ENCODE measurements at regions not wholly inside any gene's neighbourhood (a gene's known extent, or its start where the extent isn't known, plus 50 kb on each side); places are given as distances from the start of the nearest gene placed in this dataset.

DNA sequence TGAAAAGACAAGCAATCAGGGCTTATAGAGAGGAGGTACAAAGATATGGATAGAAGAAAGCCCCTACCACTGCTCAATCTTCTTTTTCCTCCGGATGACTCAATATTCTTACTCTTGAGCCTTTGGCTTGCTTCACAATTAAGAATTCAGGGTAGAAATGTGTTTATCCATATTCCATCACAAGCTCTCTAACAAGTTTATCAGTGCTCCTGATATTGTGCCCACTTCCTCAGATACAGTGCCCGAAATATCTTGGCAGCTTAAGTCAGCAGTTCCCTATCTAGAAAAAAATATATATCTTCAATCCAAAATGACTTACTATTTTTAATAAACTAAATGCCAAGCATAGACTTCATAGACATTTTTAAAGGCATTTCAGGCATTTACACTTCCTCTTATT, 255.1 kb upstream of the FAT3 start:
- TF ChIP-seq, protein P1, sequence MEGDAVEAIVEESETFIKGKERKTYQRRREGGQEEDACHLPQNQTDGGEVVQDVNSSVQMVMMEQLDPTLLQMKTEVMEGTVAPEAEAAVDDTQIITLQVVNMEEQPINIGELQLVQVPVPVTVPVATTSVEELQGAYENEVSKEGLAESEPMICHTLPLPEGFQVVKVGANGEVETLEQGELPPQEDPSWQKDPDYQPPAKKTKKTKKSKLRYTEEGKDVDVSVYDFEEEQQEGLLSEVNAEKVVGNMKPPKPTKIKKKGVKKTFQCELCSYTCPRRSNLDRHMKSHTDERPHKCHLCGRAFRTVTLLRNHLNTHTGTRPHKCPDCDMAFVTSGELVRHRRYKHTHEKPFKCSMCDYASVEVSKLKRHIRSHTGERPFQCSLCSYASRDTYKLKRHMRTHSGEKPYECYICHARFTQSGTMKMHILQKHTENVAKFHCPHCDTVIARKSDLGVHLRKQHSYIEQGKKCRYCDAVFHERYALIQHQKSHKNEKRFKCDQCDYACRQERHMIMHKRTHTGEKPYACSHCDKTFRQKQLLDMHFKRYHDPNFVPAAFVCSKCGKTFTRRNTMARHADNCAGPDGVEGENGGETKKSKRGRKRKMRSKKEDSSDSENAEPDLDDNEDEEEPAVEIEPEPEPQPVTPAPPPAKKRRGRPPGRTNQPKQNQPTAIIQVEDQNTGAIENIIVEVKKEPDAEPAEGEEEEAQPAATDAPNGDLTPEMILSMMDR (IDR thresholded peaks at IDR 0.05; ENCODE audit: borderline replicate concordance, insufficient read depth, low read depth, low read length) = no peak
- no peak overlapping the region for H3K4me3 ChIP-seq (ENCODE audit: low read depth, low read length)

- TF ChIP-seq, protein P1 (IDR thresholded peaks at IDR 0.05; ENCODE audit: borderline replicate concordance, insufficient read depth, low read depth, low read length) = no peak
- H3K4me3 ChIP-seq (ENCODE audit: low read depth, low read length) = no peak overlapping the region
Measured at GRCh38 chr11:91967691-91968045, 256.9 kb upstream of the FAT3 start.

DNA sequence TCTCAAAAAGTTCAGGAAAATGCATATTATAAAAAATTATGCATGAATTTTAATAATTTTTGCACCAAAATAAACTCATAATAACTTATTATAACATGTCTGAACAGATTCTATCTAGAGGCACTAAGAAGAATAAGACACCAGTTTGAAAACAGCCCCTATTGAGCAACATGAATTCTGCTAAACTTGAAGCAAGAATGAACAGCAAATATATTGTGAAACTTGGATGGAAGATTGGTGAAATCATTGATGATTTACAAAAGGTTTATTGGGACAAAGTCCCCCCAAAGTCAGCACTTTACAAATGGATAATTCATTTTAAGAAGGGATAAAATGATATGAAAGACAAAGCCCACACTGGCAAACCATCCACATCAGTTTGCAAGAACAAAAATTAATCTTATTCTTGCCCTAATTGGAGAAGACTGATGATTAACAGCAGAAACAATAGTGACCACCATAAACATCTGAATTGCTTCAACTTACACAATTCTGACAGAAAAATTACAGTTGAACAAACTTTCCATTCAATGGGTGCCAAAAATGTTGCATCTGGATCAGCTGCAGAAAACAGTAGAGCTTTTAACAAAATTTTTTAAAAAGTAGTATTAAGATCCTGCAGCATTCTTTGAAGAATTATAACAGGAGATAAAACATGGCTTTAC, 257.5 kb upstream of the FAT3 start:
- TF ChIP-seq, protein P1 (IDR thresholded peaks at IDR 0.05; ENCODE audit: borderline replicate concordance, insufficient read depth, low read depth, low read length) = no peak
- H3K4me3 ChIP-seq (ENCODE audit: low read depth, low read length) = no peak overlapping the region

GRCh38 chr11:91966368-91966767, 258.2 kb upstream of the FAT3 start:
- TF ChIP-seq, protein P1 (IDR thresholded peaks at IDR 0.05; ENCODE audit: borderline replicate concordance, insufficient read depth, low read depth, low read length) = no peak
- H3K4me3 ChIP-seq (ENCODE audit: low read depth, low read length) = no peak overlapping the region

DNA sequence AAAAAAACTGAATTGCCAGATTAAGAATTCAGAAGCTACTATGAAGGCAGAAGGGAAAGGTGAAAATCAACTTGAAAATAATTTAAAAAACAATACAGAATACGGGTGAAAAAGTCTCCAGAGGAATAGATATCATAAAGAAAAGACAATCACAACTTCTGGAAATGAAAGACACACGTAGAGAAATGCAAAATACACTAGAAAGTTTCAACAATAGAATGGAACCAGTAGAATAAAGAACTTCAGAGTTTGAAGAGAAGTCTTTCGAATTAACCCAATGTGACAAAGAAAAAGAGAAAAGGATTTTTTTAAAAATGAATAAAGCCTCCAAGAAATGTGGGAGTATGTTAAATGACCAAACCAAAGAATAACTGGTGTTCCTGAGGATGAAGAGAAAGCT, 263.8 kb upstream of the FAT3 start:
- no peak overlapping the region for H3K4me3 ChIP-seq (ENCODE audit: low read depth, low read length)
- TF ChIP-seq, protein P1 (IDR thresholded peaks at IDR 0.05; ENCODE audit: borderline replicate concordance, insufficient read depth, low read depth, low read length) = no peak

- H3K4me3 ChIP-seq (ENCODE audit: low read depth, low read length) = no peak overlapping the region
- TF ChIP-seq, protein P1 (IDR thresholded peaks at IDR 0.05; ENCODE audit: borderline replicate concordance, insufficient read depth, low read depth, low read length) = no peak
Measured at GRCh38 chr11:91959411-91959810, 265.2 kb upstream of the FAT3 start.

DNA sequence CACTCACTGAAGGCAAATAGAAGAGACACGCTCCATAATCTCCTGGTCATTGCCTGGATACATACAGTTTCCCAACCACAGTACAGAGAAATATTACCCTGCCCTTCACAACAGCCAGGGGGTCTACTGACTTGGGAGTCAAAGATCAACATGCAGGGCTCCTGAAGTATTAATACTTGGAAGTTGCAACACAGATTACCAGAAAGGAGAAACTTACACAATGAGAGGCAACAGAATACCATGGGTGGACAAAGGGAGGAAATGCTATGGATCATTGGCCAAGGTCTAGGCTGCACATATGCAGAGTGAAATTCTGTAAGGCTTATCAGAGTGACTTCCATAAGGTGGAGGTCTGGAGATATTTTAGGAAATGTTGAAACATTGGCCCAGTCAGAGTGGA, 267.9 kb upstream of the FAT3 start:
- TF ChIP-seq, protein P1 (IDR thresholded peaks at IDR 0.05; ENCODE audit: borderline replicate concordance, insufficient read depth, low read depth, low read length) = no peak
- no peak overlapping the region for H3K4me3 ChIP-seq (ENCODE audit: low read depth, low read length)
